Embryonic facial prominence (tissue), 1 donor: ENCODE measurements at regions not wholly inside any gene's neighbourhood (a gene's known extent, or its start where the extent isn't known, plus 50 kb on each side); places are given as distances from the start of the nearest gene placed in this dataset.
A peak's percentile ranks its signal among the peaks of the same experiment; 100 is the strongest.

Source experiments
- DNase-seq: peaks from one replicate; pipeline ENCODE4 v3.0.0-alpha.2; 2016; ENCODE audit errors: extremely low spot score

GRCh38 chr12:84685379-84685778, 227.2 kb downstream of the SLC6A15 start:
- no peak for DNase-seq

GRCh38 chr12:84676787-84677186, 235.8 kb downstream of the SLC6A15 start:
- no peak for DNase-seq

GRCh38 chr12:84661786-84662185, 250.8 kb downstream of the SLC6A15 start:
- DNase-seq = no peak

- no peak for DNase-seq
Observed at GRCh38 chr12:84660139-84660538, 252.5 kb downstream of the SLC6A15 start.

- DNase-seq = no peak
Observed at GRCh38 chr12:84658877-84659276, 253.7 kb downstream of the SLC6A15 start.

GRCh38 chr12:84656705-84657104, 255.9 kb downstream of the SLC6A15 start:
- no peak for DNase-seq

GRCh38 chr12:84653482-84653881, 259.1 kb downstream of the SLC6A15 start:
- DNase-seq = no peak

- no peak for DNase-seq
Observed at GRCh38 chr12:84648425-84648824, 264.2 kb downstream of the SLC6A15 start.

GRCh38 chr12:84644908-84645307, 267.7 kb downstream of the SLC6A15 start:
- no peak for DNase-seq

- DNase-seq = no peak
Observed at GRCh38 chr12:84643993-84644392, 268.6 kb downstream of the SLC6A15 start.

GRCh38 chr12:84641940-84642545, 270.6 kb downstream of the SLC6A15 start:
- DNase-seq = peak; percentile 37

- DNase-seq = no peak
Observed at GRCh38 chr12:84638811-84639368, 273.7 kb downstream of the SLC6A15 start.

- no peak for DNase-seq
Observed at GRCh38 chr12:84637926-84638325, 274.7 kb downstream of the SLC6A15 start.

GRCh38 chr12:84636801-84637290, 275.8 kb downstream of the SLC6A15 start:
- DNase-seq = no peak

- no peak for DNase-seq
Observed at GRCh38 chr12:84634526-84634925, 278.1 kb downstream of the SLC6A15 start.

GRCh38 chr12:84632556-84632955, 280.0 kb downstream of the SLC6A15 start:
- DNase-seq = no peak

- no peak for DNase-seq
Observed at GRCh38 chr12:84631020-84631419, 281.6 kb downstream of the SLC6A15 start.

GRCh38 chr12:84627593-84627992, 285.0 kb downstream of the SLC6A15 start:
- DNase-seq = no peak

GRCh38 chr12:84624601-84625000, 288.0 kb downstream of the SLC6A15 start:
- DNase-seq = no peak

- DNase-seq = no peak
Observed at GRCh38 chr12:84619053-84619571, 293.5 kb downstream of the SLC6A15 start.

- no peak for DNase-seq
Observed at GRCh38 chr12:84607170-84607819, 305.3 kb downstream of the SLC6A15 start.

- no peak for DNase-seq
Observed at GRCh38 chr12:84605983-84606382, 306.6 kb downstream of the SLC6A15 start.

- DNase-seq = no peak
Observed at GRCh38 chr12:84604551-84604950, 308.0 kb downstream of the SLC6A15 start.
